Upper lobe of right lung (tissue), 1 donor: ENCODE measurements at regions not wholly inside any gene's neighbourhood (a gene's known extent, or its start where the extent isn't known, plus 50 kb on each side); places are given as distances from the start of the nearest gene placed in this dataset.

Experiments used
- ATAC-seq: fragments of 200-7000 bp; cut with Tn5 transposase; one replicate; pipeline ENCODE4 v1.9.1; 2020; ENCODE audit warnings: mild to moderate bottlenecking, moderate library complexity
- DNase-seq: peaks from one replicate; pipeline ENCODE4 v3.0.0-alpha.2; 2020
- H3K27ac ChIP-seq: fragments of 200-600 bp; one replicate; pipeline ENCODE4 v1.8.0; 2022
- H3K27me3 ChIP-seq: fragments of 200-600 bp; one replicate; pipeline ENCODE4 v1.8.0; 2022; ENCODE audit warnings: mild to moderate bottlenecking
- H3K36me3 ChIP-seq: fragments of 200-600 bp; one replicate; pipeline ENCODE4 v1.8.0; 2022
- H3K4me1 ChIP-seq: fragments of 200-600 bp; one replicate; pipeline ENCODE4 v1.8.0; 2022
- H3K4me3 ChIP-seq: fragments of 200-600 bp; one replicate; pipeline ENCODE4 v1.8.0; 2022; ENCODE audit warnings: mild to moderate bottlenecking
- H3K9me3 ChIP-seq: fragments of 200-600 bp; one replicate; pipeline ENCODE4 v1.8.0; 2022
- CTCF ChIP-seq: fragments of 200-600 bp; IDR thresholded peaks from one replicate; pipeline ENCODE4 v1.8.0; 2022; ENCODE audit warnings: antibody characterized with exemption
- intact Hi-C: fragments of 100-400 bp; cut with DNase I; formaldehyde crosslinking; loops from one replicate; pipeline ENCODE4 v1.11.0; 2022
- donor health status: DM: no; HTN: yes; CAD: no; lungs with severe emphysema.

GRCh38 chr5:152329761-152330283, 75.3 kb downstream of the NMUR2 start:
- H3K9me3 ChIP-seq: no peaks in the 10 kb centered on the region
- H3K4me1 ChIP-seq: no peaks in the 10 kb centered on the region
- H3K4me3 ChIP-seq: no peak overlapping the region
- no peaks in the 10 kb centered on the region for H3K36me3 ChIP-seq
- ATAC-seq (no peak), DNase-seq (no peak)
- H3K27ac ChIP-seq: no peak overlapping the region
- no peaks in the 10 kb centered on the region for H3K27me3 ChIP-seq
- intact Hi-C loops: no loop called here
- TF ChIP-seq CTCF: no peak

GRCh38 chr5:152329207-152329606, 75.9 kb downstream of the NMUR2 start:
- intact Hi-C loops: no loop called here
- no peak for TF ChIP-seq CTCF
- no peak for ATAC-seq
- no peaks in the 10 kb centered on the region for H3K36me3 ChIP-seq
- no peaks in the 10 kb centered on the region for H3K9me3 ChIP-seq
- no peak overlapping the region for H3K4me3 ChIP-seq
- H3K27ac ChIP-seq: no peak overlapping the region
- no peaks in the 10 kb centered on the region for H3K4me1 ChIP-seq
- no peaks in the 10 kb centered on the region for H3K27me3 ChIP-seq
- DNase-seq: no peak

- intact Hi-C loops: no loop called here
- no peaks in the 10 kb centered on the region for H3K4me1 ChIP-seq
- no peak for DNase-seq
- H3K9me3 ChIP-seq: no peaks in the 10 kb centered on the region
- TF ChIP-seq CTCF: no peak
- H3K27me3 ChIP-seq: no peaks in the 10 kb centered on the region
- no peak for ATAC-seq
- H3K4me3 ChIP-seq: no peak overlapping the region
- H3K27ac ChIP-seq: no peak overlapping the region
- H3K36me3 ChIP-seq: no peaks in the 10 kb centered on the region
These were observed 89.1 kb downstream of the NMUR2 start for GRCh38 chr5:152315942-152316341.

GRCh38 chr5:152314196-152314829, 90.8 kb downstream of the NMUR2 start:
- ATAC-seq (no peak), DNase-seq (no peak)
- no peak overlapping the region for H3K4me3 ChIP-seq
- no peaks in the 10 kb centered on the region for H3K36me3 ChIP-seq
- no peak overlapping the region for H3K27ac ChIP-seq
- no peaks in the 10 kb centered on the region for H3K9me3 ChIP-seq
- no peaks in the 10 kb centered on the region for H3K27me3 ChIP-seq
- H3K4me1 ChIP-seq: no peaks in the 10 kb centered on the region
- no peak for TF ChIP-seq CTCF
- intact Hi-C loops: no loop called here

- TF ChIP-seq CTCF: no peak
- H3K27ac ChIP-seq: no peak overlapping the region
These were observed 95.1 kb downstream of the NMUR2 start for GRCh38 chr5:152309926-152310450.

More at GRCh38 chr5:152309926-152310450, 95.1 kb downstream of the NMUR2 start:
- no peak overlapping the region for H3K4me3 ChIP-seq
- H3K27me3 ChIP-seq: no peaks in the 10 kb centered on the region
- no peaks in the 10 kb centered on the region for H3K4me1 ChIP-seq
- no peaks in the 10 kb centered on the region for H3K9me3 ChIP-seq
- intact Hi-C loops: no loop called here
- no peaks in the 10 kb centered on the region for H3K36me3 ChIP-seq
- no peak for ATAC-seq
- no peak for DNase-seq
